HUDEP-2 (cell line): ENCODE measurements at regions not wholly inside any gene's neighbourhood (a gene's known extent, or its start where the extent isn't known, plus 50 kb on each side); places are given as distances from the start of the nearest gene placed in this dataset.

Experiments
- DNase-seq, 76 experiments: peaks; one replicate each; lab custom pipeline; 2025; ENCODE audit not compliant: unreplicated experiment in 76 of 76; lab: John Stamatoyannopoulos, UW

DNA sequence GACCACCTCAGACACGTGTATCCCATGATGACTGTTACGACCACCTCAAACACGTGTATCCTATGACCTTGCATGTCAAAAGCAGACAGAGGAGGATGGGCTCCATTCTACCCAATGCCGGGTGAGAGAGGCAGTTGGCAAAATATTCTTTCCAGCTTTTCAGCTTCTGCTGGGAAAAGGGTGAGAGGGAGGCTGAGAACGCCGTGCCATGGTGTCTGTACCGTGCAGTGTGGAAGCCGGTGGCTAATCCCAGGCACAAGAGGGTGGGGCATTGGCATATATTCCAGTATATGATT lies 1478.4 kb downstream of the TBC1D22A start:
- no peak for DNase-seq

GRCh38 chr22:48240148-48240934 lies 1477.9 kb downstream of the TBC1D22A start:
- DNase-seq = peak in 1 of 76 experiments; percentile 10

DNA sequence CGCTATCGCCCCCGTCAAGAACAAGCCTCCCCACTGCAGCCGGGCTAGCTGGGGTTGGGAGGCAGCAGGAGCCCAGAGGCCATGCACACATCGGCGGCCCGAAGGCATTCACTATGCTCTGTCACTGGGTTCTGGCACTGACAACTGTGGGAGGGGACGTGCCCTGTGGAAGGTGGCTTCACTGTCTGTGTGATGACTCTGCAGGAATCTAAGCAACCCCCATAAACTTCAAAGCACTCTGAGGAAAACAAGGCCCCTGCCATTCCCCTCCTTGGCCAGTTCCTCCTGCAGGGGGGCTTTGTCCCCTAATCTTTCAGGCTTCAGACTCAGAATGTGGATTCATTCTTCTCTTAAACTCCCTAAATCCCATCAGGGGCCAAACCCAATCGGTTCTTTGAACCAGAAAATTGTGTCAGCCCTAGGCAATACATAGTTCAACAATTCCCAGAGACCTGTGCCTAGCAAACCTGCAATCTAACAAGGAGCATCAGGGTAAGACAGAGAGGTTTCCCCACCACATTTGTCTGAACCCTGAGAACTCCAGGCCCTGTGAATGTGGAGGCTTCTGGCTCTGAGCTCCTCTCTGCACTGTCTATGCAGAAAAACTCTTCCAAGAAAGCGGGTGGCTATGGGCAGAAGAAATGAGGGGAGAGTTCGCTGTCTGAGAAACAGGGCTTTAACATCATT lies 1477.2 kb downstream of the TBC1D22A start:
- no peak for DNase-seq

DNA sequence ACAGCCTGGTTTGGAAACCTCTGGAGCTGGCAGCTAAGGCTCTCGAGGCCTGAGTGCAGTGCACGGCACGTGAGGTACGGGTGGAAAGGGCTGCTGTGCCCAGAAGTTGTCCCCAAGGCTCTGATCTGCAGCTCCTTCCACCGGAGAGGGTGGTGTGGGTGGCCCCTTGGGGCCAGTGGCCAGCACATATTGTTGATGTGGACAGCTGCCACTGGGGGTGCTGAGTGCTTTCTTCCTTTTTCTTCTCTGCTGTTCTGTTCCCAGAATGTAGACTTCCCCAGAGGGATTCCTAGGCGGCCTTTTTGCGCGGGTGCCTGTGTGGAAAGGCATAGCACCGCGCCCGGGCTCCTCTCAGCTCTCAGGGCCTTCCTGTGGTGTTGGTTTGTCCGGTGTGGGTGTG lies 1476.5 kb downstream of the TBC1D22A start:
- DNase-seq = no peak

GRCh38 chr22:48238284-48238915 lies 1476.0 kb downstream of the TBC1D22A start:
- no peak for DNase-seq

DNA sequence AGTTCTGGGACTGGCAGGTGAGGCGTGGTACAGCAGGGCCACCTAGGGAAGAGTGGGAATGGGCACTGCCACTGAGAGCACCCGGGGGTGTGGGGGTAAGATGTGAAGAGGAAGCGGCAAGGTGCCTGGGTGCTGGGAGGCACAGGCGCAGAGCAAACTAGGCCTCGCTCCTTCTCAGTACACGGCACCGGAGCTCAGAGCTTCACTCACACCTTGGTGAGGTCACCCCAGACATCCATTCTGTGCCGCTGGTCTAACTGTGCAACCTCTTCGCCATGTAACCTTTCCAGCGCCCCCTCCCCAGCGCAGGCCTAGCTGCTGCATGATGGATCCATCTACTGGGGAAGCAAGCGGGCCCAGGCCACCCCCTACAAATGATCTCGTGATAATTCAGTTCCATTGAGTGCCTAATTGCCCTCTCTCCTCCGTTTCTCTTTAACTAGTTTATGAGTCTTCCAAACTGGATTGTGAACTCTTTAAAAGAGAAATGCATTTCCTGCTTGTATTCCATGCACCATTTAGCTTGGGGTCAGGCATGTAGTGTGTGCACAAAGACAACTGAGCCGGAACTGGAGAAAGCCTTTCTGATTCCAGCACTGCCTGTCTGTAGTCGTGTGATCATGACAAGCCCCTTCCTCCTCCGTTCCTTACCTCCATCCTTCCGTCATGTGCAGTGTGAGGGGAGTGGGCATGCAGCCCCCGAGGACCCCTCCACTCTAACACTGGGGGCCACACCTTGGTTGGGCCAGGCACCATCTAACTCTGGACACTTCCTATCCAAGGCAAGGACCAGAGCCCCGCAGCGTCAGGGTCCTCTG lies 1475.2 kb downstream of the TBC1D22A start:
- no peak for DNase-seq

DNA sequence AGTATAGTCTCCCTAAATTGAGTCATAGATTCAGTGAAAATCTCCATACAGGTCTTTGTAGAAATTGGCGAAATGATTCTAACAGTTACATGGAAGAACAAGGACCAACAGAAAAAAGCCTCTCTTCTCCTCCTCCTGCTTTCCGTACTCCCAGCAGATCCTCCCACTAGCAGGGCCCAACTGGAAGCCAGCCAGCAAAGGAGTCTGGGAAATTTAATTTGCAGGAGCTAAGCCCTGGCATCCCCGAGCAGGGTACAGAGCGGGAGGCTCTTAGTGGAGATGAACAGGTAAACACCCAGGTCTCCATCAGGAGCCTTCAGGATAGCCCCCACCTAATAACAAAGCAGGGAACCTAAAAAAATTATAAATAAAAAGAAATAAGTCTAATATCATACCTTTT lies 1473.8 kb downstream of the TBC1D22A start:
- DNase-seq = no peak

GRCh38 chr22:48235744-48236143 lies 1473.3 kb downstream of the TBC1D22A start:
- DNase-seq = no peak

GRCh38 chr22:48234011-48234410 lies 1471.6 kb downstream of the TBC1D22A start:
- no peak for DNase-seq

- DNase-seq = no peak
Observed at GRCh38 chr22:48233586-48233985, 1471.1 kb downstream of the TBC1D22A start.

DNA sequence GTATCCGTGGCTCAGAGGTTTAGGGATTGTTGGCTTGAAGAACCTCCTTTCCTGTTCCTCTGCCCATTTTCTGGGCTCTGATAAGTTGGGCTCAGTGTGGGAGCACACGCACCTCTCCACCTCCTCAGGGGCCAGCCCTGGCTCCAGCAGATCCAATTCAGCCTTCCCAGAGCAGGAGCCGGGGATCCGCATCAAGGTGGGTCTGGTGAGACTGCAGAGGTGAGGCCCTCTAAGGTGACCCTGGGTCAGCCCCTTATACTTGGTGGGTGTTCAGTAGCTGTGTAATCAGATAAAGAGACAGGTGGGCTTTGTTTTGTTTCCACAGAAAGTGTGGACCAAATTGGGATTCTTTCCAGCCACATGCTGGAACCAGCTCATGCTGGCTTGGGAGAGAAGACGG lies 1466.0 kb downstream of the TBC1D22A start:
- no peak for DNase-seq

DNA sequence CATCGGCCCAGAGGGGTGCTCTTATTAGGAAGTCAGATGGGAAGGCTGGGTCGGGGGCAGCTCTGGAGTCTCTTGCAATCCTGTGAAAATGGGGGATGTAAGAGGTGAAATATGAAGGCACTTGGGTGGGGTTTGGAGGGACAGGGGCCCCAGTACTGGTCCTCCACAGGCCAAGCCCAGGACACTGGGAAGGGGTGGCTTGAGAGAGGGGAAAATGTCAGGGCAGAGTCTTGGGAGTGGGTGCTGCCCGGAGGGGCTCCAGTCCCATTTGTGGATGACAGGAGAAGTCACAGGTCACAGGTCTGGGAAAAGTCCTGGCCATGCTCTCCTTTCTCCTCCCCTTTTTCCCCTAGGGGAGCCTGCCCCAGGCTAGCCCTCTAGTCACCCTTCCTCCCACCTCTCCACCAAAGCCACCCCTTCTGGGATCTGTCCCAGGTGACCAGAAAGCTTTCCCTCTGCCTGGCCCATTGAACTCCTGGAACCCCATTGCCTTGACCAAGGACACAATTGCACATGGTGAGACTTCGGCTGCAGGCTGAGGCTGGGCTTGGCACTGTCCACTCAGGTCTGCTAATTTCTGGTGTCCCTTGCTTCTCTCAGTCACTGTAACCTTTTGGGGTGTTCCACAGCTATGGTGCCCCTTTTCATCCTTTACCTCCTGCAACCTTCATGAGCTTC lies 1465.0 kb downstream of the TBC1D22A start:
- DNase-seq = no peak

DNA sequence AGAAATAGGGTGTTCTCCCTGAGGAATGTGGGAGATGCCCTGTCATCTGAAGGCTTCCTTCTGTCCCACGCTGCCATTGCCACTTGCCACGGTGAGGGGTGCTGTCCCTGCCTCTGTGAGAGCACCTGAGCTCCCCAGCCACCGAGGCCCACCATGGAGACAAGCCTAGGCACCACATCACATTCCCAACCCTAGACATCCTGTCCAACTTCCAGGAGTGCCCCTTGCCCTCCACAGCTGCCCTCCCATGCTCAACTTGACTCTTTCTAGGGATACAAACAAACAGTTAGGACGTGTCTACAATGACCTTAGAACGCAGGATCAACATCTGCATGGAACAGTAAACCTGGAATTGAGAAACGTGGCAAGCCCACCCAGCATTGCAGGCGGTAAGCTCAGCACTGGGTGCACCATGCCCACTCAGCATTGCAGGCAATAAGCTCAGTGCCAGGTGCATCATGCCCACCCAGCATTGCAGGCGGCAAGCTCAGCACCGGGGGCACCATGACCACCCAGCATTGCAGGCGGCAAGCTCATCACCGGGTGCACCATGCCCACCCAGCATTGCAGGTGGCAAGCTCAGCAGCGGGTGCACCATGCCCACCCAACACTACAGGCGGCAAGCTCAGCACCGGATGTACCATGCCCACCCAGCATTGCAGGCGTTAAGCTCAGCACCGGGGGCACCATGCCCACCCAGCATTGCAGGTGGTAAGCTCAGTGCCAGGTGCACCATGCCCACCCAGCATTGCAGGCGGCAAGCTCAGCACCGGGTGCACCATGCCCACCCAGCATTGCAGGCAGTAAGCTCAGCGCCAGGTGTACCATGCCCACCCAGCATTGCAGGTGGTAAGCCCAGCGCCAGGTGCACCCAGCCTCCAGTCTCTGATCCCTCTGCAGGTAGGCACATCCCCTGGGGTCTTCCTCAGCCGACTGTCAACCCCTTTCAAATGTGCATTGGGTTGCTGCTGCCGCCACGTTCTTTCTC lies 1463.9 kb downstream of the TBC1D22A start:
- DNase-seq = no peak

- DNase-seq = no peak
Observed at GRCh38 chr22:48224332-48224731, 1461.9 kb downstream of the TBC1D22A start.

DNA sequence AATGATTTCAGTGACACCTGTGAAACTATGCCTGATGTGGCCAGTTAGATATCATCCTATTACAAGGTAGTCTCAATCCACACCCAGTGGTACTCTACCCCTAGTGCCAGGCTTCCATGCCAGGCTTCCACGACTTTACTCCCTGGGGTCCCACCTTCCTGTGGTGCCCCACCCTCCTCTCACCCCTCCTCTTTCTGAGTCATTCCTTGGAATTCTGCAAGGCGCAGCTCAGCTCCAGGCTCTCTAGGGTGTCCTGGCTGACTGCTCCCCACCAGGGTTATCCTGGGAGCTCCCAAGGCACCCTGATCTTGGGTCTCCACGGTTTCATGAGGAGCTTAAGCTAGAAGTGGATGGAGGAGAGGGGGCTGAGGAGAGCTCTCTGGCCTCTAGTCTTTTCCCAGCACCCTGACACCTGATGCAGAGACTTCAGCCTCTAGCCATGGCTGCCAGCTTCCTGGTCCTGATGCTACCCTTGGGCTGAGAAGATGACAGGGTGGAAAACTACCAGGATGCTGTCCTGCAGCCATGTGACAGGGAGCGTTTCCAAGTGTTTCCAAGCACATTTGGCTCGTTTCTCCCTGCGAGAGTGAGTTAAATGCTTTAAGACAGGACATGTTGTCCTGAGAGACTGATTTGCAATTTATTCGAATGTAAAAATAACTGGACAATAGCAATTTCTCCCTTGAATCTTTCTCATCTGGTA lies 1461.2 kb downstream of the TBC1D22A start:
- no peak for DNase-seq

GRCh38 chr22:48222742-48223487 lies 1460.5 kb downstream of the TBC1D22A start:
- no peak for DNase-seq

DNA sequence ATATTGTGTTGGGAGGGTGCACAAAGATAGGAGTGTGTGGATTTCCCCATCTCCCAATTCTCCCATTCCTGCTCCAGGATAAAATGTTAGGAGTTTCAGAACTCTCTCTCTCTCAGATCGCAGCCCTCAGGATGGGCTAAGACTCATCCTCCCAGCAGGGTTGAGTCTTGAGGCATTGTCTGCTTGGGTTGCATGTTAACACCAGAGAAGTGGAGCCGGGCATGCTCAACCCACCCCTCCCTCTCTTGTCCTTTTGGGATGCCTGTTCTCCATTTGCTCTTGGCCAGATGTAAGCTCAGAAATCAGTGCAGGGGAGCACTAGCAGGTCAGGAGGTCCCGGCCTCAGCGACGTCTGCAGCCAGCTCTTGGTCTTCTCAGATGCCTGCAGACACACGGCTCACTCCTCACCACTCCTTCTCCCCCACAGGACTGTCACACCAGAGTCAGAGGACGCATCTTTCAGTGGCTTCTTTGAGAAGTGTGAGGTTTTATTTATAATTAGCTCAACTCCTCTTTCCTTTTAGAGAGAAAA lies 1456.5 kb downstream of the TBC1D22A start:
- DNase-seq = no peak

DNA sequence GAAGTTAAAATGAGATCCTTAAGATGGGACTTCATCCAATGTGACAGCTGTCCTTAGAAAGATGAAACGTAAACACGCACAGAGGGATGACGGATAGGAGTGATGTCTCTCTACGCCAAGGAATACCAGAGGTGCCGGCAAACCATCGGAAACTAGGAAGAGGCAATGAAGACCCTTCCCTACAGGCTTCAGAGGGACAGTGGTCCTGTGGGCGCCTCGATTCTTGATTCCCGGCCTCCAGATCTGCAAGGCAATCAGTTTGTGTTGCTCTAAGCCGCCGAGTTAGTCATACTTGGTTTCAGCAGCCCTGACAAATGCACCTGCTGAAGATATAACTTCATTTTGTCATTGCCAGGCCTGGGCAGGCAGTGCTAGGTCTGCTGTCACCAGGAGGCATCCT lies 1455.1 kb downstream of the TBC1D22A start:
- no peak for DNase-seq
